Upper lobe of left lung (tissue), 4 donors: ENCODE measurements at regions not wholly inside any gene's neighbourhood (a gene's known extent, or its start where the extent isn't known, plus 50 kb on each side); places are given as distances from the start of the nearest gene placed in this dataset.

Source experiments
- POLR2AphosphoS5 ChIP-seq, 2 donors: sonication (generic); formaldehyde crosslinking; IDR thresholded peaks; one replicate each; pipeline ENCODE4 v1.5.1; 2017; ENCODE audit warnings: antibody characterized with exemption in 2 of 2
- TF ChIP-seq, protein P1 (sequence below), 6 experiments: fragments of 450-650 bp in 4 of 6; fragments of 200-600 bp in 2 of 6; sonication (generic) in 2 of 6; IDR thresholded peaks; one replicate each; pipeline ENCODE4 v1.5.1; 2016 to 2019; ENCODE audit warnings: antibody characterized with exemption in 6 of 6

DNA sequence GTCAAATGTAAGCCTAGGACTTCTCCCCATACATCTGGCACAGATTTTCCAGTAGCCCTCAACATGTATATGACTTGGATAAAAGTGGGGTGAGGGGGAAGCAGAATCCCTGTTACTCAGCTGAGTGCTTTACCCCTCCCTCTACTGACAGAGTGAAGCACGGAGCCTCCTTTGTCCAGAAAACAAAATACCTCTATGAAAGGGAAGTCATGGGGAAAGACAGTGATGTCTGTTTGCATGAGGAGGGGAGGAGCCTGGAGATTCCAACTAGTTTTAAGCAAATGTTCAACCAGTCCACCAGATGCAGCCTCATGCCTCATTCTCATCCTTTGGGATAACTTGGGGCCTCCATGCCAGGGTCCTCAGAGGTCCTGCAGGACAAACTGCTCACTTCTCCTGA lies 203.9 kb downstream of the SMAD2 start:
- no peak for TF ChIP-seq POLR2AphosphoS5 (IDR thresholded peaks at IDR 0.05)
- TF ChIP-seq, protein P1, sequence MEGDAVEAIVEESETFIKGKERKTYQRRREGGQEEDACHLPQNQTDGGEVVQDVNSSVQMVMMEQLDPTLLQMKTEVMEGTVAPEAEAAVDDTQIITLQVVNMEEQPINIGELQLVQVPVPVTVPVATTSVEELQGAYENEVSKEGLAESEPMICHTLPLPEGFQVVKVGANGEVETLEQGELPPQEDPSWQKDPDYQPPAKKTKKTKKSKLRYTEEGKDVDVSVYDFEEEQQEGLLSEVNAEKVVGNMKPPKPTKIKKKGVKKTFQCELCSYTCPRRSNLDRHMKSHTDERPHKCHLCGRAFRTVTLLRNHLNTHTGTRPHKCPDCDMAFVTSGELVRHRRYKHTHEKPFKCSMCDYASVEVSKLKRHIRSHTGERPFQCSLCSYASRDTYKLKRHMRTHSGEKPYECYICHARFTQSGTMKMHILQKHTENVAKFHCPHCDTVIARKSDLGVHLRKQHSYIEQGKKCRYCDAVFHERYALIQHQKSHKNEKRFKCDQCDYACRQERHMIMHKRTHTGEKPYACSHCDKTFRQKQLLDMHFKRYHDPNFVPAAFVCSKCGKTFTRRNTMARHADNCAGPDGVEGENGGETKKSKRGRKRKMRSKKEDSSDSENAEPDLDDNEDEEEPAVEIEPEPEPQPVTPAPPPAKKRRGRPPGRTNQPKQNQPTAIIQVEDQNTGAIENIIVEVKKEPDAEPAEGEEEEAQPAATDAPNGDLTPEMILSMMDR (IDR thresholded peaks at IDR 0.05), result no peak
